ENCODE measurements at regions not wholly inside any gene's neighbourhood (a gene's known extent, or its start where the extent isn't known, plus 50 kb on each side); places are given as distances from the start of the nearest gene placed in this dataset.

DNA sequence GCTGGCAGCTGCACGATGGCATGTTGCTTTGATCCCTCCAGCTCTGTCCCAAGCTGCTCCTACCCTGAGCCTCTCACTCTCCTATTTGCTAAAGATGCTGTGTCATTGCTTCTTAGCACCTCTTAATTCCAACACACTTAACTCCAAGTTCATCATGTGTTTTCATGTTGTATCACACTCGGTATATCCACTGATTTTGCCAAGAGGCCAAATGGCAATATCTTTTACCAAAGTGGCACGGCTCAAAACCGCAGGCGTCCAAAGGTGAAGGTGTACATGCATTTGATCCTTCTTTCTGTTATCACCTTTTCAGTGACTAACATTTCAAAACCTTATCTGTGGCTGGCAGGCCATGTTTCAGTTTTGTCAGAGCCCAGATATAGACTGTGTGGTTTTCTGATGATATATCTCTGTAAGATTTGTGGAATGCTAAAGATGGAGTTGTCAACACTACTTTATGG lies 217.0 kb downstream of the TBX18 start:
- no peak for DNase-seq
- no peaks in the 10 kb centered on the region for H3K4me1 ChIP-seq (ENCODE audit: insufficient read depth, low read length)
- ATAC-seq (ENCODE audit: poor library complexity) = no peak
- H3K4me1 Mint-ChIP-seq (ENCODE audit: low read depth) = no peaks in the 10 kb centered on the region
- H3K9me3 Mint-ChIP-seq = peaks cover 7% of the 10 kb centered on the region
- H3K4me3 Mint-ChIP-seq = no peak overlapping the region
- no peaks in the 10 kb centered on the region for H3K27me3 ChIP-seq (ENCODE audit: control insufficient read depth in 1 of 2, insufficient read depth in 2 of 2, low read length in 2 of 2)
- TF ChIP-seq, protein P1, sequence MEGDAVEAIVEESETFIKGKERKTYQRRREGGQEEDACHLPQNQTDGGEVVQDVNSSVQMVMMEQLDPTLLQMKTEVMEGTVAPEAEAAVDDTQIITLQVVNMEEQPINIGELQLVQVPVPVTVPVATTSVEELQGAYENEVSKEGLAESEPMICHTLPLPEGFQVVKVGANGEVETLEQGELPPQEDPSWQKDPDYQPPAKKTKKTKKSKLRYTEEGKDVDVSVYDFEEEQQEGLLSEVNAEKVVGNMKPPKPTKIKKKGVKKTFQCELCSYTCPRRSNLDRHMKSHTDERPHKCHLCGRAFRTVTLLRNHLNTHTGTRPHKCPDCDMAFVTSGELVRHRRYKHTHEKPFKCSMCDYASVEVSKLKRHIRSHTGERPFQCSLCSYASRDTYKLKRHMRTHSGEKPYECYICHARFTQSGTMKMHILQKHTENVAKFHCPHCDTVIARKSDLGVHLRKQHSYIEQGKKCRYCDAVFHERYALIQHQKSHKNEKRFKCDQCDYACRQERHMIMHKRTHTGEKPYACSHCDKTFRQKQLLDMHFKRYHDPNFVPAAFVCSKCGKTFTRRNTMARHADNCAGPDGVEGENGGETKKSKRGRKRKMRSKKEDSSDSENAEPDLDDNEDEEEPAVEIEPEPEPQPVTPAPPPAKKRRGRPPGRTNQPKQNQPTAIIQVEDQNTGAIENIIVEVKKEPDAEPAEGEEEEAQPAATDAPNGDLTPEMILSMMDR (IDR thresholded peaks at IDR 0.05) = no peak
- no peak overlapping the region for H3K4me3 ChIP-seq (ENCODE audit: low read length)
- H3K27me3 Mint-ChIP-seq = no peaks in the 10 kb centered on the region
- peaks cover 0 to 9% of the 10 kb centered on the region in 2 experiments for H3K9me3 ChIP-seq (ENCODE audit: control insufficient read depth in 1 of 2, insufficient read depth in 1 of 2, low read length in 2 of 2)
- POLR2A ChIA-PET = no interaction called here
- H3K36me3 ChIP-seq (ENCODE audit: insufficient read depth, low read length) = no peaks in the 10 kb centered on the region
- intact Hi-C loops (cut with DNase I, micrococcal nuclease) = no loop called here
- no peaks in the 10 kb centered on the region for H3K36me3 Mint-ChIP-seq (ENCODE audit: low read depth)
- no peak overlapping the region for H3K27ac ChIP-seq (ENCODE audit: low read depth in 1 of 2, low read length in 2 of 2)
- CTCF ChIA-PET = no interaction called here
- no peak overlapping the region for H3K27ac Mint-ChIP-seq

DNA sequence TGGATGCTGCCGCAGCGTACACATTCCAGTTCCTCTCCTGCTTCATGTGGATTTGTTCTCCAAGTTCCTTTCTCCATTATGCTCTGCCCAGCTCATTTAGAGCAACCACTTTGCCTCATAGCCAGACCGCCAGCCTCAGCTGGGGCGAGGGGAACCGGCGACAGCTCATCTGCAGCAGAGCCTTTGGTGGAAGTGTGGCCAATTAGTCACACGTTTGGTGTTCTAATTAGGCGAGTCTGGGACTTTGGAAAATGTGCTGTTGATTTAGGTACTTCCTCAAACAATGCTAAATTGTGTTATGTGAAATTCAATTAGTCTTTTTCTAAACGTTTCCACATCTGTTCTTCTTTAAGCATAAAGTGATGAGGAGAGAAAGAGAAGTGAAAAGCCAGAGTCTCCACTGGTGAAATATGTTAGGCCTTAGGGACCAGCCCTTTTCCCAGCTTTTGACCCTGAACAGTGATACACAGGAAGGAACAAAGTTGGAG lies 217.9 kb downstream of the TBX18 start:
- TF ChIP-seq, protein P1 (IDR thresholded peaks at IDR 0.05) = no peak
- H3K36me3 ChIP-seq (ENCODE audit: insufficient read depth, low read length) = no peaks in the 10 kb centered on the region
- POLR2A ChIA-PET = no interaction called here
- H3K27me3 Mint-ChIP-seq = no peaks in the 10 kb centered on the region
- no peaks in the 10 kb centered on the region for H3K36me3 Mint-ChIP-seq (ENCODE audit: low read depth)
- H3K27ac ChIP-seq (ENCODE audit: low read depth in 1 of 2, low read length in 2 of 2) = no peak overlapping the region
- no peak overlapping the region for H3K27ac Mint-ChIP-seq
- no peak overlapping the region for H3K4me3 Mint-ChIP-seq
- H3K9me3 Mint-ChIP-seq = peaks cover 10% of the 10 kb centered on the region
- ATAC-seq (ENCODE audit: poor library complexity) (no peak), DNase-seq (no peak)
- intact Hi-C loops (cut with DNase I, micrococcal nuclease) = no loop called here
- no peaks in the 10 kb centered on the region for H3K27me3 ChIP-seq (ENCODE audit: control insufficient read depth in 1 of 2, insufficient read depth in 2 of 2, low read length in 2 of 2)
- H3K9me3 ChIP-seq (ENCODE audit: control insufficient read depth in 1 of 2, insufficient read depth in 1 of 2, low read length in 2 of 2) = peaks cover 0 to 3% of the 10 kb centered on the region in 2 experiments
- H3K4me3 ChIP-seq (ENCODE audit: low read length) = no peak overlapping the region
- H3K4me1 Mint-ChIP-seq (ENCODE audit: low read depth) = no peaks in the 10 kb centered on the region
- H3K4me1 ChIP-seq (ENCODE audit: insufficient read depth, low read length) = no peaks in the 10 kb centered on the region
- CTCF ChIA-PET = no interaction called here

DNA sequence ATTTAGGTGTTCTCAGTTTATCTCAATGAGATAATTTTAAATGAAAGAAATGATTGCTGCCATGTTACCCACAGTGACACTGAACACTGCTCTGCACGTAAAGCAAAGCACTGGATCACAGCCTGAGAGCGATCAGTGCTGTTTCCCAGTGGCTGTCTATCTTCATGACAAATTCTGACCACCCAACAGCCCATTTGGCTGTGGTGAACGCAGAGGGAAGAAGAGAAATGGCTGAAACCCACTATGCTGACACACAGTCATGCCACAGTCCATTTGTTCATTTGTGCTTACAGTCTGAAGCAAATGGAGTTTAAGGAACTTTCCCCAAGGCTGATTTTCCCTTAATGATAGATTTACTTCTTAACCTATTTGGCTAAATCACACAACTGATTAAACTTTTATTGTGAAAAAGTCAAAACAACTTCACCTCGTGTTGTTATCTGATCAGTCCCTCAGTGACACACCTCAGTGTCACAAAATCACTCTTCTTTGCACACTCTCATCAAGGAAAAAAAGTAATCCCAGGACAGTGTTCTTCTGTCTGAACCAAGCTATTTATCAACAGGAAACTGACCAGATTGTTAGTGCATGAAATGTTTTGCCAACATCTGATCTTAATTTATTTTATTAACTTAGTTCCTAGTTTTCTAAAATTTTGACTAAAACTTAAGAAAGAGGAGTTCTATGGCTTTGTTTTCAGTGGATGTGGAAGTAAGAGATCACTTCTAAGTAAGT lies 225.1 kb downstream of the TBX18 start:
- no peak overlapping the region for H3K4me3 ChIP-seq (ENCODE audit: low read length)
- no peaks in the 10 kb centered on the region for H3K36me3 Mint-ChIP-seq (ENCODE audit: low read depth)
- H3K9me3 ChIP-seq (ENCODE audit: control insufficient read depth in 1 of 2, insufficient read depth in 1 of 2, low read length in 2 of 2) = peaks cover 0 to 12% of the 10 kb centered on the region in 2 experiments
- no peak for ATAC-seq (ENCODE audit: poor library complexity)
- H3K27ac Mint-ChIP-seq = no peak overlapping the region
- TF ChIP-seq, protein P1 (IDR thresholded peaks at IDR 0.05) = no peak
- H3K27me3 ChIP-seq (ENCODE audit: control insufficient read depth in 1 of 2, insufficient read depth in 2 of 2, low read length in 2 of 2) = no peaks in the 10 kb centered on the region
- H3K4me1 ChIP-seq (ENCODE audit: insufficient read depth, low read length) = no peaks in the 10 kb centered on the region
- no peak for DNase-seq
- no peak overlapping the region for H3K27ac ChIP-seq (ENCODE audit: low read depth in 1 of 2, low read length in 2 of 2)
- H3K4me3 Mint-ChIP-seq = no peak overlapping the region
- POLR2A ChIA-PET = no interaction called here
- no peaks in the 10 kb centered on the region for H3K36me3 ChIP-seq (ENCODE audit: insufficient read depth, low read length)
- H3K9me3 Mint-ChIP-seq = peaks cover 6% of the 10 kb centered on the region
- H3K27me3 Mint-ChIP-seq = no peaks in the 10 kb centered on the region
- H3K4me1 Mint-ChIP-seq (ENCODE audit: low read depth) = no peaks in the 10 kb centered on the region
- CTCF ChIA-PET = no interaction called here
- intact Hi-C loops (cut with DNase I, micrococcal nuclease) = no loop called here
